HEK293T (cell line): ENCODE measurements at regions not wholly inside any gene's neighbourhood (a gene's known extent, or its start where the extent isn't known, plus 50 kb on each side); places are given as distances from the start of the nearest gene placed in this dataset.

Experiments
- CTCF ChIA-PET: fragments of 350-600 bp; formaldehyde crosslinking; extraction: SDS; loops from one replicate; lab custom pipeline; 2021; ENCODE audit warnings: antibody characterized with exemption, inconsistent platforms; lab: Yijun Ruan, JAX
- POLR2A ChIA-PET: fragments of 350-600 bp; formaldehyde crosslinking; extraction: SDS; loops from one replicate; lab custom pipeline; 2020; ENCODE audit warnings: antibody characterized with exemption, inconsistent platforms; lab: Yijun Ruan, JAX
- DNase-seq: peaks from one replicate; pipeline ENCODE4 v3.0.0; 2012; ENCODE audit warnings: mixed read lengths; ENCODE audit errors: extremely low spot score
- ARNT ChIP-seq: fragments of 450-650 bp; IDR thresholded peaks from 2 replicates; pipeline ENCODE4 v1.6.1; 2017; ENCODE audit warnings: mild to moderate bottlenecking
- BHLHE40 ChIP-seq: fragments of 450-650 bp; IDR thresholded peaks from 2 replicates; pipeline ENCODE4 v1.6.1; 2016; ENCODE audit warnings: mild to moderate bottlenecking, moderate library complexity, borderline replicate concordance
- CTBP1 ChIP-seq: fragments of 450-650 bp; IDR thresholded peaks from 2 replicates; pipeline ENCODE4 v1.6.1; 2016; ENCODE audit warnings: borderline replicate concordance
- ELF4 ChIP-seq: fragments of 450-650 bp; IDR thresholded peaks from 2 replicates; pipeline ENCODE4 v1.6.1; 2017; ENCODE audit warnings: antibody characterized with exemption
- FOXA1 ChIP-seq: fragments of 450-650 bp; IDR thresholded peaks from 2 replicates; pipeline ENCODE4 v1.6.1; 2016; ENCODE audit warnings: mild to moderate bottlenecking
- FOXK2 ChIP-seq: fragments of 450-650 bp; IDR thresholded peaks from 2 replicates; pipeline ENCODE4 v1.6.1; 2016; ENCODE audit warnings: mild to moderate bottlenecking
- FOXM1 ChIP-seq: fragments of 450-650 bp; IDR thresholded peaks from 2 replicates; pipeline ENCODE4 v1.6.1; 2017; ENCODE audit warnings: mild to moderate bottlenecking, borderline replicate concordance
- HDGF ChIP-seq: fragments of 450-650 bp; IDR thresholded peaks from 2 replicates; pipeline ENCODE4 v1.6.1; 2017; ENCODE audit warnings: antibody characterized with exemption, borderline replicate concordance
- L3MBTL2 ChIP-seq: fragments of 450-650 bp; conservative IDR thresholded peaks from 2 replicates; pipeline ENCODE4 v1.6.1; 2016; ENCODE audit warnings: mild to moderate bottlenecking
- LEF1 ChIP-seq: fragments of 450-650 bp; IDR thresholded peaks from 2 replicates; pipeline ENCODE4 v1.6.1; 2017; ENCODE audit warnings: mild to moderate bottlenecking, borderline replicate concordance
- NFRKB ChIP-seq: fragments of 450-650 bp; IDR thresholded peaks from 2 replicates; pipeline ENCODE4 v1.6.1; 2016; ENCODE audit warnings: mild to moderate bottlenecking, moderate library complexity
- PKNOX1 ChIP-seq: fragments of 450-650 bp; IDR thresholded peaks from 2 replicates; pipeline ENCODE4 v1.6.1; 2016
- SP1 ChIP-seq: fragments of 450-650 bp; IDR thresholded peaks from 2 replicates; pipeline ENCODE4 v1.6.1; 2017
- SUZ12 ChIP-seq: fragments of 450-650 bp; IDR thresholded peaks from 2 replicates; pipeline ENCODE4 v1.6.1; 2016; ENCODE audit warnings: mild to moderate bottlenecking
- TARDBP ChIP-seq: fragments of 450-650 bp; IDR thresholded peaks from 2 replicates; pipeline ENCODE4 v1.6.1; 2016
- ZNF384 ChIP-seq: fragments of 450-650 bp; IDR thresholded peaks from 2 replicates; pipeline ENCODE4 v1.6.1; 2016

- no peak for TF ChIP-seq BHLHE40
- TF ChIP-seq L3MBTL2: no peak
- no peak for TF ChIP-seq PKNOX1
- no peak for TF ChIP-seq LEF1
- no peak for TF ChIP-seq FOXM1
- no peak for TF ChIP-seq ZNF384
- POLR2A ChIA-PET: no interaction called here
- CTCF ChIA-PET: no interaction called here
- DNase-seq: no peak
Observed at GRCh38 chr5:42020788-42021530, 95.9 kb downstream of the FBXO4 start.

GRCh38 chr5:42021923-42022322 is 96.8 kb downstream of the FBXO4 start:
- ChIA-PET CTCF (interaction anchor here (1.6 kb wide), 1 partner anchor 36 kb away, joined by 4 read pairs; no protein-coding TSS in a partner anchor), POLR2A (no interaction called here)
- no peak for DNase-seq
- TF ChIP-seq FOXK2: no peak
- TF ChIP-seq PKNOX1: no peak
- no peak for TF ChIP-seq HDGF
- TF ChIP-seq FOXA1: no peak
- TF ChIP-seq NFRKB: no peak
- TF ChIP-seq L3MBTL2: no peak
- TF ChIP-seq SP1: no peak
- no peak for TF ChIP-seq CTBP1
- no peak for TF ChIP-seq ZNF384
- TF ChIP-seq FOXM1: no peak

GRCh38 chr5:42022383-42022972 is 97.4 kb downstream of the FBXO4 start:
- TF ChIP-seq TARDBP (no peak), L3MBTL2 (no peak), CTBP1 (no peak), PKNOX1 (no peak), ARNT (no peak), FOXM1 (no peak), HDGF (no peak), SUZ12 (no peak), FOXK2 (no peak), BHLHE40 (no peak)
- CTCF ChIA-PET: interaction anchor here (1.6 kb wide), 1 partner anchor 35 kb away, joined by 4 read pairs; no protein-coding TSS in a partner anchor
- no peak for DNase-seq
- POLR2A ChIA-PET: no interaction called here

- TF ChIP-seq ELF4 (no peak), ARNT (no peak), CTBP1 (no peak), FOXA1 (no peak), BHLHE40 (no peak)
- POLR2A ChIA-PET: no interaction called here
- CTCF ChIA-PET: no interaction called here
- no peak for DNase-seq
Observed at GRCh38 chr5:42026446-42026845, 101.4 kb downstream of the FBXO4 start.

- CTCF ChIA-PET: no interaction called here
- no peak for DNase-seq
- TF ChIP-seq ARNT (no peak), NFRKB (no peak), ELF4 (no peak), FOXA1 (no peak), L3MBTL2 (no peak), LEF1 (no peak), SUZ12 (no peak), TARDBP (no peak), FOXM1 (no peak)
- POLR2A ChIA-PET: no interaction called here
Observed at GRCh38 chr5:42032137-42032536, 107.1 kb downstream of the FBXO4 start.

- no peak for DNase-seq
- TF ChIP-seq TARDBP (no peak), ARNT (no peak), BHLHE40 (no peak), NFRKB (no peak), SUZ12 (no peak), L3MBTL2 (no peak), FOXA1 (no peak), LEF1 (no peak), ELF4 (no peak), ZNF384 (no peak), FOXM1 (no peak), FOXK2 (no peak), SP1 (no peak), HDGF (no peak), PKNOX1 (no peak)
- ChIA-PET CTCF (no interaction called here), POLR2A (no interaction called here)
Observed at GRCh38 chr5:42035526-42035925, 110.4 kb downstream of the FBXO4 start.
